ENCODE measurements at regions not wholly inside any gene's neighbourhood (a gene's known extent, or its start where the extent isn't known, plus 50 kb on each side); places are given as distances from the start of the nearest gene placed in this dataset.

- TF ChIP-seq CTCF (conservative IDR thresholded peaks at IDR 0.05) = no peak
- Histone ChIP-seq H3K14ac (ENCODE audit: insufficient read depth, low read length) (no peak overlapping the region), H2AK5ac (ENCODE audit: insufficient read length, low read length) (no peak overlapping the region), H3T11ph (ENCODE audit: low read length) (no peak overlapping the region), H3K4me2 (ENCODE audit: insufficient read depth, insufficient read length, low read length) (no peak overlapping the region), H3K79me1 (ENCODE audit: insufficient read depth, low read depth, low read length, poor library complexity, severe bottlenecking) (no peaks in the 10 kb centered on the region), H4K91ac (ENCODE audit: insufficient read length, low read depth, low read length) (no peak overlapping the region), H4K20me1 (ENCODE audit: control insufficient read depth, insufficient read depth, insufficient read length) (no peaks in the 10 kb centered on the region), H3K79me2 (ENCODE audit: insufficient read depth, low read length) (no peaks in the 10 kb centered on the region), H3K4ac (ENCODE audit: low read depth, low read length) (no peak overlapping the region), H3K18ac (ENCODE audit: insufficient read length, low read depth, low read length) (no peak overlapping the region), H3K9ac (ENCODE audit: extremely low read depth, insufficient read length, low read length) (no peak overlapping the region), H2BK15ac (ENCODE audit: low read depth, low read length) (no peak overlapping the region), H3K9me3 (ENCODE audit: control insufficient read depth, low read depth, low read length) (no peaks in the 10 kb centered on the region), H3K56ac (ENCODE audit: insufficient read length, low read depth, low read length) (no peak overlapping the region), H3K4me1 (ENCODE audit: insufficient read depth, low read length) (no peaks in the 10 kb centered on the region), H2BK120ac (ENCODE audit: low read depth, low read length, poor library complexity, severe bottlenecking) (no peak overlapping the region), H2BK5ac (ENCODE audit: insufficient read length, low read length) (no peak overlapping the region), H2AFZ (ENCODE audit: low read length) (no peak overlapping the region), H4K8ac (replicated peaks; ENCODE audit: insufficient read length, low read depth, low read length) (no peak overlapping the region), H2BK20ac (ENCODE audit: low read depth, low read length, poor library complexity, severe bottlenecking) (no peak overlapping the region), H4K5ac (ENCODE audit: insufficient read length, low read depth, low read length) (no peak overlapping the region), H3K27ac (ENCODE audit: insufficient read length, low read depth, low read length) (no peak overlapping the region), H3K23me2 (ENCODE audit: insufficient read length, low read depth, low read length, poor library complexity, severe bottlenecking) (no peaks in the 10 kb centered on the region), H3K23ac (ENCODE audit: insufficient read length, low read depth, low read length) (no peak overlapping the region), H3K27me3 (ENCODE audit: insufficient read depth, low read length) (no peaks in the 10 kb centered on the region), H2BK12ac (ENCODE audit: insufficient read length, low read depth, low read length) (no peak overlapping the region)
- Mint-ChIP-seq H3K4me1 (peaks cover 5 to 7% of the 10 kb centered on the region in 2 experiments), H3K36me3 (ENCODE audit: insufficient read depth in 1 of 3, low read depth in 3 of 3) (no peaks in the 10 kb centered on the region; a peak in 1 of 7 replicates), H3K27me3 (ENCODE audit: low read depth) (peaks cover 4% of the 10 kb centered on the region; the same call in 1 of the 2 replicates), H3K9me3 (no peaks in the 10 kb centered on the region), H3K4me3 (no peak overlapping the region), H3K27ac (no peak overlapping the region)
- no peak for DNase-seq
- WGBS (ENCODE audit: extremely low coverage, insufficient read length, low lambda C conversion rate) = no CpG with 5 or more reads among the region's 2 CpGs
Observed at GRCh38 chr12:127191129-127191528, 1075.8 kb upstream of the TMEM132C start.

Data from H9 (cell line).